ENCODE measurements at regions not wholly inside any gene's neighbourhood (a gene's known extent, or its start where the extent isn't known, plus 50 kb on each side); places are given as distances from the start of the nearest gene placed in this dataset.

DNA sequence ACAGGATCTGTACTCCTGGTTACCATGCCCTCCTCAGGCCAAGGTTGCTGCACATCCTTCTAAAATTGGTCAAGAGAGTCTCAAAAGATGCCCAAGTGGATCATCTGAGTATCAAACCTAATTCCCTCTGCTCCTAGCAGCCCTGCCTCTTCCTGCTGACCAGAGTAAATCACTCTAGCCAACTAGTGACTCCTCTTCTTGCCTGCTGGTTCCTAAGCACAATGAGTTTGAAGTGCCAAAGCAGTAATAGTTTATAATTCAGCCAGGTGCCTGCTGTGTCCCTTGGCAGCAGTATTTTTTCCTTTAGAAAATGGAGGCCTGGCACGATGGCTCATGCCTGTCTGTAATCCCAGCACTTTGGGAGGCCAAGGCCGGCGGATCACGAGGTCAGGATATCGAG lies 137.9 kb upstream of the CAMK1G start:
- DNase-seq (ENCODE audit: low read depth, low spot score), result no peak

DNA sequence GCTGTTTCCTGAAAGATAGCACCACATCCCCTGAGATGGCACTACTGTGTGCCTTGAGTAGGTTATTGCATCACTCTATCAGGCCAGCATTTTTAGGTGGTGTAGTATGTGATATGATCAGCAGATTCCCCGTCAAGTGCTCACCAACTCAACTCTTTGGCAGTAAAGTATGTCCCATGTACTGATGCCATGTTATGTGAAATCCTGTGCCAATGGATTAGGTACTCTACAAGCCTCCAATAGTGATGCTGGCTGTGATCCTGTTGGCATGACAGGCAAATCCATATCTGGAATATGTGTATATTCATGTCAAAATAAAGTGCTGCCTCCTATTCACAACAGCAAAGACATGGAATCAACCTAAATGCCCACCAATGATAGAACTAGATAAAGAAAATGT lies 137.2 kb upstream of the CAMK1G start:
- DNase-seq (ENCODE audit: low read depth, low spot score), result no peak

DNA sequence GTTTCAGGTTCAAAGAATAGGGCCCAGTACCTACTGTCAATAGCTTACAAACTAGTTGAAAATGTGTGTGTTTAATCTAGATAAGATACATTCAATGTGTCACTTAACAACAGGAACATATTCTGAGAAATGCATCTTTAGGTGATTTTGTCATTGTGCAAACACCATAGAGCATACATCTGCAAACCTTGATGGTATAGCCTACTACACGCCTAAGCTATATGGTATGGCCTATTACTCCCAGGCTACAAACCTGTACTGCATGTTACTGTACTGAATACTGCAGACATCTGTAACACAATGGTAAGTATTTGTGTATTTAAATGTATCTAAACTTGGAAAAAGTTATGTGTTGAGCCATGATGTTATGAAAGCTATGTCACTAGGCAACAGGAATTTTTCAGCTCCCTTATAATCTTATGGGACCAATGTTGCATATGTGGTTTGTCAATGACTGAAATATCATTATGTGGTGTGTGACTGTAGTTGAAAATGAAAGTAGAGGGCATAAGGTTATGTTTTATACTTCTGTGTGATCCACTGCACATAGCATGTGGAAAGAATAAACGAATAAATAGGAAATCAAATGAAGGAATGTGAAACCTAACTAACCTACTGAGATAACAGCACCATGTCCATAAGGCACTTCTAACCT lies 129.0 kb upstream of the CAMK1G start:
- no peak for DNase-seq (ENCODE audit: low read depth, low spot score)

DNA sequence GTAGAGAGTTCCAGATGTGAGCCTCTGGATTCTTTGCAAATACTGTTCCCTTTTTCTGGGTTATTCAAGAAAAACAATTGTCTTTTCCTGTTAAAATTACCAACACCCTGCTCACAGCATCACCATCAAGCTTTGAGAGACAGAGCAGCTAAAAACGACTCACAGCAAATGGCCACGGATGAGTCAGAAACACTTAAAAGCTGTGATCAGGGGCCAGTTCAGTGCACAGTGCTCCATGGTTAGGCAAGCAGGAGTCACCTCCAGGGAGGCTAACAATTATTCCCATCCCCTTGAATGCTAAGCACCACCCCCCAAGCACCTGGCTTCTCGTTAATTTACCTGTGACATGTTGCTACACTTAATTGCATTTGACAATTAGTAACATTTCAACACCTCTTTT lies 128.4 kb upstream of the CAMK1G start:
- no peak for DNase-seq (ENCODE audit: low read depth, low spot score)

DNA sequence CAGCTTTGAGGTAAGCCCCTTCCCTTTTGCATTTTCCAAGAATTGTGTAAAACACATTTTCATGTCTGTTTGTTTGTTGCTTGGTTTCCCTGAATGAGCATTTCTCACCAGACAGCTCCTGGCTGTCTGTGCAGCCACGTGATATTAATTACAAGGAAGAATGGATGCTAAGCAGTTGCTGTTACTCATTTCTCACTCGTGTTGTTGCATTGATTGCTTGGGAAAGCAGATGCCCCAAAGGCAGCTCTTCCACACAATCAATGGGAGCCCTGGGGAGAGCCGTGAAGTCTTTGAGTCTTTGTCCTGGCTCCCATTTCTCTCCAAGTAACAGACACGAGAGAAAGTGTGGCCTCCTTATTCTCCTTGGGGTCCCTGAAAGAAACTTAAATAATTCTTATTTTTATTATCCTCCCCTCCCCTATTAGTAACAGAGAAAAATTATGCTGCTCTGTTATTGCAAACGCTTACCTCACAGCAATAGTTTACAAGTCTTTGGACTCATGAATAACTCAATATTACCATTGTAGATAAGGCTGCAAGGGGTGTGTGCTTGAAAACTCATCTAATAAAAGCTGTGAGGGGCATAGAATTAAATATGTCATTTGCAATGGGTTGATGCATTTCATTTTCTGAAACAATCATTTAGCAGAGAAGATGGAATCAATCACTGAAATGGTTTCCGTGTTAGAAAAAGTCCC lies 127.7 kb upstream of the CAMK1G start:
- DNase-seq (ENCODE audit: low read depth, low spot score), result no peak

DNA sequence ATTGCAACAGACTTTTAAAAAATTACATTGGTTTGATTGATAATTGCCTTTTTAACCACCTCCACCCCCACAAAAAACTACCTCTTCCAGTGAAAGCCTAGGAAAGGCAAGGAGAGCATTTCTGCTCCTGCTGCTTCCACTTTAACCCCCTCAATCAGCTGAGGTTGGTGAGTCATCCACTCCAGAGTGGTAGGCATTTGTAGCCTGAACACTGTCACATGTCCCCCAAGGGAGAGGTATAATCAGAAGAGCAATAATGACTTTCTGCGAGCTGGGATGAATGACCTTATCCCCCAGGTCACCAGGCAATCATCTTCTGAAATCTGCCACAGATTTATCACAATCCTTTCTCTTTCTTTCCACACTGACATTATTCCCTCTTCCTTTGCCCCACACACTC lies 126.6 kb upstream of the CAMK1G start:
- no peak for DNase-seq (ENCODE audit: low read depth, low spot score)

DNA sequence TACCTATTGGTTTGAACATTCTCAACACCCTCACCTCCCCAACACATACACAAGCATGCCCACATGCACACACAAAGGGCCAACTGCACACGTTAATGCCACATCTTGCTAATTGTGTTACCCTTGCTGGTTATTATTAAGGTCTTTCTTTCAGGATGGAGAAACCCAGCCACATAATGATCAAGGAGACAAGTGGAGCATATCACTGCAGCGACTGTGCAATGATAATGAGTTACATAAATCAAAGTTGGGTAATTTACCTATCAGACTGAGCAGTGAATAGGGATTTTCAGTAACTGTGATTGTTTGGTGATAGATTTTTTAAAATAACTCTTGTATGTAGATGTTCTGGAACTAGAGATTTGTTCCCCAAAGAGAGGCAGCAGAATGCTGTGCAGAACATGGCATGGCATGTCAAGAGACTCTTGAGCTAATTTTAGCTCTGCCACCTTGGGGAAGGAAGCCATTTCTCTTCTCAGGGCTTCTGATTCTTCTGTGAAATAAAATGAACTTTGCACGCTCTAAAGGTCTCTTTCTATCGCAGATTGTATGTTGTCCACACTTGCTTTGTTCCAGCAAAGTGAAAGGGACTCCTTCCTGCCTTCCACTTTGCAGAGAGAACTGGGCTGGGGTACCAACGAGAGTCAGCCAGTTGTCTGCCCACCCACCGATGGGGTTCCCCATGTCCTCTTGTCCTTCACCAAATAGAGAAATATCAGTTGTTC lies 126.0 kb upstream of the CAMK1G start:
- DNase-seq (ENCODE audit: low read depth, low spot score), result no peak

DNA sequence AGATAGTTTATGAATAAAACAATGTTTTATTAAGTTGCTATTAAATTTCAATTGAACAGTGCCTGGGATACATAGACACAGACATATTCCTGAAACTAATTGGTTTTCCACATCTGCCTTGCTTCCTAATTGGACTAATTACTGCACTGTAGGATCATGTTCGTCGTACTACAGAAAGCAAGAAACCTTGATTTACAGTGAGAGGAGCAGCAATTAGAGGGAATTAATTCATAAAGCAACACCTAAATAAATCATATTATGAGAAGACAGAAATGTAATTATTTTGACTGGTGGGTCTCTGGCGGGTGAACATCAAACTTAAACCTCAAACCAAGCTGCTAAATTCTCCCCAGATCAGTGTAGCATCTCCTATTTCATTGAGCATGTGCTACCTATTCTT lies 124.6 kb upstream of the CAMK1G start:
- DNase-seq (ENCODE audit: low read depth, low spot score), result no peak

DNA sequence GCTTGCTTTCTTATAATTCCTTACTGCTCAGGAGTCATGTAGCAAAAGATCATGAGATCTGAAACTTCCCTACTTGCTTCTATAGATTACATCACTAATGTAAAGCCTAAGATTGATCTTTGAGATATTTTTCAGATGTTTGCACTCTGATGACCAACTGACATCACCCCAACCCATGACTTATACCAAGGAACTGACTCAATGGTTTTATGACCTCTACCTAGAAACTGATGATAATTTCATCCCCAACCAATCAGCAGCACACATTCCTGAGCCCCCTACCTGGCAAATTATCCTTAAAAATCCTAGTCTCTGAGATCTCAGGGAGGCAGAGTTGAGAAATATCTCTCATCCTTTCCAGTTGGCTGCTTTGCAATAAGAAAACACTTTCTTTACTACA lies 122.3 kb upstream of the CAMK1G start:
- DNase-seq (ENCODE audit: low read depth, low spot score), result no peak

DNA sequence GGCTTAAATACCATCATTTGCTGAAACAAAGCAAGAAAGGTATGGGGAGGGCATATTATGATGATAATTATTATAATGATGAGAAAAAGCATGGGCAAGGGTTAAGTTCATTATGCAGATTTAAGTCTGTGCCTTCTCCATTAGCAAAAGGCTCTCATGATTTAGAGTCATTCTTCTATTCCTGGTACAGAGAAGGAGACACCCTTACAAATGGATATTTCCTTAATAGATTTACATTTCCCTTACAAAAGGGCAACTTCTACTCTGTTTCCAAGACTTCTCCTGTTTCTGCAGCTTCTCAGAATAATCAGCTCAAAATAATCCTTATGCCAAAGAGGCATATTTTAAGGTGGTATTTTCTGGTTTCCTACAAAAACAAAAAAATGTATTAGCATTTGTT lies 121.1 kb upstream of the CAMK1G start:
- DNase-seq (ENCODE audit: low read depth, low spot score), result no peak

DNA sequence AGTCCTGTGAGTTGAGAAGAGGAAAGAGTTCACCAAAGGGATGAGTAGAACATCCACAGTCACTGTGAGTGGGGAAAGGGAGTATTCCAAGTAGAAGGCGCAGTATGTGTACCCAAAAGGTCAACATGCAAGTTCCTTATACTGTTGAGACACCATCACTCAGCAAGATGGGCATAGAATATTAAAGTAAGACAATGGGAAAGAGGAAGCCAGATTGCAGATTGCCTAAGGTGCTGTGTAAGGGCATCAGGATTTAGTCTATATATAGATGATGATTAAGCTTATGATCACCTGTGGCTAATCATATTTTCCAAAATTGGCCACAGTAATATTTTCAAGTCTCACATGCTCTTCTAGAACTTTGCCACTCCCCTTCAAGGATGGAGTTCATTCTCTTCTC lies 120.1 kb upstream of the CAMK1G start:
- DNase-seq (ENCODE audit: low read depth, low spot score), result no peak

DNA sequence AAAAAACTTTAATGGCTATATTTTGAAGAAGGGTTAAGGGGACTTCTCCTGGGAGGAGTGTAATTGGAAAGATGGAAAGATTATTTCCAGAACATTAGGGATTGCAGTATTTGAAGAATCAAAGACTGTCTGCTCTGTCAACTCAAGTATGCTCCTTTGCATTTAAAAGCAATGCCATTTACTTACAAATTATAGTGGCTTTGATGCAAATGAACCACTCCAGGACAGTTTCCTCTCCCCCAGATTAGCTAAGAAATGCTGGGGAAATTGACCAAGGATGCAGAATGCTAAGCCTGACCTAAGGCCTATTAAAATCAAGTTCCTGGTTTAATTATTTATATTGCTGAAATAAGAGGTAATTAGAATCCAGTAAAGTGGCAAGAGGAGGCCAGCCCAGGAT lies 110.5 kb upstream of the CAMK1G start:
- DNase-seq (ENCODE audit: low read depth, low spot score), result no peak

DNA sequence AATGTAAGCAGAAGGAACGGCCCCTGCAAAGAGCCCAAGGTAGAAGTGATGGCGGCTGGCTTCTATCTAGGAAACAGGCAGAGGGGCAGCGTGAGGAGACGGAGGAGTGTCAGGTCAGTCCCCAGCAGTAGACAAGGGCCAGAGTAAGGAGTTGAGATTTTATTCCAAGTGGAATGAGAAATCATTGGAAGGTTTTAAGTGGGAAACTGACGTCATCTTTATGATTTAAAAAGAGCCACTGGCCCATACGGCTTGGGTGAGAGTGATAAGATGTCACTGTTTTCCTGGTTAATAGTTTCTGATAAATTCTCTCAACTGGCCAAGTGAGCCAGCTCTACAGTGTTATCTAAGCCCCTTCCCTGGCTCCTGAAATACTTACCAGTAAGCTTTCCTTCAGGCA lies 103.2 kb upstream of the CAMK1G start:
- DNase-seq (ENCODE audit: low read depth, low spot score), result no peak

DNA sequence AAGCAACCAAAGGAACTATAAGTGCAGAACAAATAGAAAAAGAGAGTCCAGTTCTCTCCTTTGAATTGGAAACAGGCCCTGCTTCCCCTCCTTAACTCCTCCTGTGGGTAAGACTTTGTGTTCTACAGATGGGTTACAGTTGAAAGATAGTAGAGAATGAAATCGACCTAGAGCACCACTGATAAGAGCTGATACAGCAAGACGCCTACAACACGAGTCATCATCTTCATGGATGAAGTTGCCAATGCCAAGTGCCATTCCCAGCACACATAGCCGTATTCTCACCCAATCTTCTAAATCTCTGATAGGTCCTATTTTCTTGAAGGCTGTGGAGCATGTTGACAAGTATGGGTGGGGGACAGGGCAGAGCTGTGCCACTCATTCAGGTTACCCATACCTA lies 99.8 kb upstream of the CAMK1G start:
- no peak for DNase-seq (ENCODE audit: low read depth, low spot score)

DNA sequence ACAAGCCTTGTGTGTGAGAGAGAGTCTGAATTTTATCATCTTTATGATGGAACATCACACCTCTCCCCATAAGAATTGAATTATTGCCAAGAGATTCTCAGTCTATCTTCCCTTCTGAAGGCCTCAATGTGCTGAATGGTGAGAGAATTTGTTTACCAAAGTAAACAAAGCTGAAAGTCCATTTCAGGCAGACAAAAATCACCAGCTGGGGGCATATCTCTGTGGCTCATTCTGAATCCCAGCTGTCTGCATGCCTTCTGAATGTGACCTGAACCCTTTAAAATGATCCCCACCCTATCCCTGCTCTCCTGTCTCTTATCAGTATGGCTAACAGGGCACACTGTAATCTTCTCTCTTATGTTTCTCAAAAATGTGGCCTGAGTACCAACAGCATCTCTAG lies 99.1 kb upstream of the CAMK1G start:
- no peak for DNase-seq (ENCODE audit: low read depth, low spot score)

DNA sequence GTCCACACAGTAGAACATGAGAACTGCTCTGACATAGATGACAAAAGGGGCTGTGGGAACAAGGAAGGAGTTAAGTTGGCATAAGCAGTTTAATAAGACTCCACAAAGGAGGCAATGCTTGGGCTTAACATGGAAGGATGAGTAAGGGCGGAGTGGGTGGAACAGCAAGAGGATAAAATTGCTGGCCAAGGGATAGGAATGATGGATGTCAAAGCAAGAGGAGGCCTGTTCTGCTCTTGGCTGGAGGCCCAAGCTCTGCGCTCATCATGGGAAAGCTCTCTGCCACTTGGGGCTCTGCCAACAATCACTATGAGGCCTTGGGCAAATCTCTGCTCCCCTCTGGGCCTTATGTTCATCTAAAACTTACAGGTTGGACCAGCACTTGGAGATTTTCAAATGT lies 98.3 kb upstream of the CAMK1G start:
- DNase-seq (ENCODE audit: low read depth, low spot score), result no peak

DNA sequence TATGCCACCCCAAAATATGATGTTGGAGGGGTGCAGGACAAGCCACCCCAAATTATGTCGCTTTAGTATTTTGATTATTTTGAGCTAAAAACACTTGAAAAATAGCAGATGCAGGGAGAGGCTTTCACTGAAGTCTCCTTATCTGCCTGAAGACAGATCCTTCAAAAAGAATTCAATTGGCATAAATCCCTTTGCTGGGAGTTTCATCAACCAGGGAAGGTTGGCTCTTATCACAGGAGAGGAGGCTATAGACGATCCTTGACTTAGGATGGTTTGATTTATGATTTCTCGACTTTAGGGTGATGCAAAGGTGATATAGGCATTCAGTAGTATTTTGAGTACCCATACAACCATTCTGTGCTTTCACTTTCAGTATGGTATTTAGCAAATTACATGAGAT lies 97.8 kb upstream of the CAMK1G start:
- DNase-seq (ENCODE audit: low read depth, low spot score), result no peak

DNA sequence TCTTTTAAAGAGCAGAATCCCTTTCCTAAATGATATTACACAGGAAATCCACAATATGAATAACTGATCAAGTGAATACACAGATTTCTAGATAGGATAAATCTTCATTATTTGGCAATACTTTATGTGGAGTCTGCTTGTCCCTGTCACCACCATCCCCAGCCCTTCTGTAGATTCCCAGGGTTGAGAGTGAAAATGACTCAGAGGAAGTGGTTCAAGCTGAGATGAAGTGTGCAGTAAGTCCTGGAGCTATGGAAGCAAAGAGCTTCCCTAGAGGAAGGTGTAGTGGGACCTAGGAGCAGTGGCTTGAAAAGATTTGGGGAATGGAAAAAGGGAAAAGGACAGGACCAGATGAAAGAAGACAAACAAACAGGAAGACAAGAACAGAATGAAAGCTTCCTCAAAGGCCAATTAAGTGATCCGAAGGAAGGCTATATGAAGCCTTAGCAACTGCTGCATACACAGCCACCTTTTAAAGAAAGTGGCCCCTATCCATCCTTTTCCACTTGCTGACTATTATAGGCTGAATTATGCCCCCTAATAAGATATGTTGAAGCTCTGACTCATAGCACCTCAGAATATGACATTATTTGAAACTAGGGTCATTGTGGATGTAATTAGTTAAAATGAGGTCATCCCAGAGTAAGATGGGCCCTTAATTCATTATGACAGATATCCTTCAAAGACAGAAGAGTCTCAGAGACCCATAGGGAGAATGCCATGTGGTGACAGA lies 96.5 kb upstream of the CAMK1G start:
- no peak for DNase-seq (ENCODE audit: low read depth, low spot score)

DNA sequence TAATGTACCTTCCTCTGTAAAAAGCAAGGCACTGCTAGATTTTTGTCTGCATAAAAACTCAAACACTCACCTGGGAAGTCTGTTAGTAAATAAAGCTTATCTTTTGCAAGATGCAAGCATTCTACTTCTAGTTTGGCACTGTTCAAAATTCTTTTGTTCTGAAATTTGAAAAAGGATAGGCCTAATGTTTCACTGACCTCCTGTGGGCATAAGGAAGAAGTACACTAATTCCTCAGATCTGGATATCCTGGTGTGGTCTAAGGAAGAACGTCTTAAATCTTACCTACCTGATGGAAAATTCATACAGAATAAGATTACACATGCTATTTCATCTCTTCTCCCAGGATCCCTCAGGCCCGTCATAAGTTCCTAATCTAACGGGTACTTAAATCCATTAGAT lies 93.5 kb upstream of the CAMK1G start:
- DNase-seq (ENCODE audit: low read depth, low spot score), result no peak

DNA sequence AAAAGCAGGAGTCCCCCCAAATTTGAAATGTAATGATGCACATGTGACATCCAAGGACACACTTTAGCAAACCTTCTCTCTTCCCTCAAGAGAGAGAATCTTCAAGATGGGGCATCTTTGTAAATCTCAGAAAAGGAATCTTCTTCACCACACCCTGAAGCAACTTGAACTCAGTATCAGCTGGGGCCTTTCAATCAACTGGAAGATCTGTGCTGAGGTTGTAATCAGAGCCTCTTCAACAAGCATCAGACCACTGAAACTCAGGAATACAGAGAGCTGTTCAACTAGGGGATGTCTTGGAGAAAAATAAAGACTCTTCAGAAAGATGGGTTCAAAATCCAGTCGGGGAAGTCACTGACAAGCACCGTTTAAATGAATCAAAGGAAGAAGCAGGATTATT lies 92.5 kb upstream of the CAMK1G start:
- no peak for DNase-seq (ENCODE audit: low read depth, low spot score)

DNA sequence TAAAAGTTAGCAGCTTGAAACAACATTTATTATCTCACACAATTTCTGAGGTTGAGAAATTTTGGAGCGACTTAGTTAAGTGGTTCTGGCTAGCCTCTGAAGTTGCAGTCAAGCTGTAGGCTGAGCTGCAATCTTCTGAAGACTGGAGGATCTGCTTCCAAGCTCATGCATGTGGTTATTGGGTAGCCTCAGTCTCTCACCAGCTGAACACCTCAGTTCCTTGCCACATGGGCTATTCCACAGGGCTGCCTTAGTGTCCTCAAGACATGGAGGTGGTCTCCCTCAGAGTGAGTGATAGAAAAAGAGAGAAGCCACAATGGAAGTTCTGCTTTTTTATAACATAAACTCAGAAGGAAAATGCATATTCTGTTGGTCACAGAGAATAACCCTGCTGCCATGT lies 92.0 kb upstream of the CAMK1G start:
- no peak for DNase-seq (ENCODE audit: low read depth, low spot score)

DNA sequence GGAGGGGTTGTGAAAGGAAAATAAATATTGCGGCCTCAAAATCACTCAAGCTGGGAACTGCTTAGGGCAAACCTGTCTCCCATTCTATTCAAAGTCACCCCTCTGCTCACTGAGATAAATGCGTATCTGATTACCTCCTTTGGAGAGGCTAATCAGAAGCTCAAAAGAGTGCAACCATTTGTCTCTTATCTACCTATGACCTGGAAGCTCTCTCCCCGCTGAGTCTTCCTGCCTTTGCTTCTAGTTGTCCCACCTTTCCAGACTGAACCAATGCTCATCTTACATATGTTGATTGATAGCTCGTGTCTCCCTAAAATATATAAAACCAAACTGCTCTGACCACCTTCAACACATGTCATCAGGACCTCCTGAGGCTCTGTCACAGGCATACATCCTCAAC lies 91.6 kb upstream of the CAMK1G start:
- no peak for DNase-seq (ENCODE audit: low read depth, low spot score)

DNA sequence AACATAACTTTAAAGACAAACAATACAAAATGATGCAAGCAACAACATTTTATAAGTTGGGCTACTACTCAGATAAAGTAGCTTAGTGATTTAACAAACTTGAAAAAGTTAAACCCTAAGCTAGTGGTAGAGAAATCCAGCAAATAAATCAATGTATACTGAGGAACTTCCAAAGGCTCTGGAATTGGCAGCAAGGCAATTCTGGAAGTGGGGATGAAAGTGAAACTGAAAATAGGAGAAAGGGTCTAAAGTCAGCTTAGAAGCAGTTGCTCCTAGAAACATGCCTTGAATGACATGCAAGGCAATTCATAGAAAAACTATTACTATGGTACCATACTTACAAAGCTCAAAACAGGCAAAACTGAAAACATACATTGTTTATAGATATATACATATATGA lies 90.0 kb upstream of the CAMK1G start:
- no peak for DNase-seq (ENCODE audit: low read depth, low spot score)

Data from activated naive CD8-positive, alpha-beta T cell treated with anti-CD3 and anti-CD28 coated beads, Interleukin-2, amount 50 U/mL, for 16 hours (primary cell).